COLO668 (cell line): ENCODE measurements at regions not wholly inside any gene's neighbourhood (a gene's known extent, or its start where the extent isn't known, plus 50 kb on each side); places are given as distances from the start of the nearest gene placed in this dataset.

Experiments
- DNase-seq: peaks from one replicate; lab custom pipeline; 2025; ENCODE audit not compliant: unreplicated experiment; lab: John Stamatoyannopoulos, UW

DNA sequence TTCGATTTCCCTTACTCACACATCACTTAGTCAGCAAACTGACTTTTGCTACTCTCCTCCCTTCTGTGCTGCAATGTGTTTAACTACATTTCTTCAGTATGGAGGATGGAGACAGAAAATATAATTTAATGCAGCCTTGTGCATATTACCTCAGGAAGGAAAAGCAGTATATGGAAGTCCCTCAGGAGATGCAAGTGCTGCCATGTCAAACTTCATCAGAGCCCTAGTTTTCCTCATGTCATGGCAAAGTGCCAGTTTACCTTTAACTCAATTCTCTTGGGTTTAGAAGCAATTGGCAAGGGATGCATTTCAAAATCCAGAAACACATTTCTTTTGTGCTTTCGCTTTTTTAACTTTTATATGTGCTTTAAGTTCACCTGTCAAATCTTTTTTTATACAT, 365.4 kb downstream of the ISL1 start:
- DNase-seq: no peak
